ENCODE measurements at regions not wholly inside any gene's neighbourhood (a gene's known extent, or its start where the extent isn't known, plus 50 kb on each side); places are given as distances from the start of the nearest gene placed in this dataset.

GRCh38 chr19:29263305-29264135 lies 50.6 kb upstream of the UQCRFS1 start:
- no peaks in the 10 kb centered on the region for H3K27me3 ChIP-seq (ENCODE audit: control insufficient read depth, insufficient read depth, low read length)
- no peaks in the 10 kb centered on the region for H3K36me3 Mint-ChIP-seq
- no peaks in the 10 kb centered on the region for H3K4me1 ChIP-seq (ENCODE audit: control insufficient read depth, insufficient read depth, low read length, poor library complexity, severe bottlenecking)
- no peaks in the 10 kb centered on the region for H3K9me3 ChIP-seq (ENCODE audit: control insufficient read depth in 2 of 2, low read length in 2 of 2)
- peak; percentile 17 to 39 (median 23) for DNase-seq
- no peak overlapping the region for H3K4me3 ChIP-seq (ENCODE audit: low read depth, low read length)
- peak overlapping the region in 1 of 3 donors; percentile 80 for H3K27ac Mint-ChIP-seq
- H3K9me3 Mint-ChIP-seq, result peaks cover 0 to 2% (median 0%) of the 10 kb centered on the region in 7 donors
- peaks cover 6% of the 10 kb centered on the region for H3K27me3 Mint-ChIP-seq
- no peak for ATAC-seq (ENCODE audit: low read depth in 2 of 2)
- H3K4me3 Mint-ChIP-seq, result peak overlapping the region in 1 of 4 donors; percentile 62
- H3K36me3 ChIP-seq (ENCODE audit: control insufficient read depth, insufficient read depth, low read length), result no peaks in the 10 kb centered on the region
- H3K4me1 Mint-ChIP-seq, result peaks cover 0 to 5% (median 4%) of the 10 kb centered on the region in 4 donors
- no peak overlapping the region for H3K27ac ChIP-seq (ENCODE audit: insufficient read depth, low read length, poor library complexity, severe bottlenecking)

GRCh38 chr19:29264897-29265296 lies 51.9 kb upstream of the UQCRFS1 start:
- Mint-ChIP-seq H3K4me1 (peaks cover 0 to 5% (median 4%) of the 10 kb centered on the region in 4 donors), H3K4me3 (no peak overlapping the region), H3K36me3 (no peaks in the 10 kb centered on the region), H3K9me3 (peaks cover 0 to 2% (median 0%) of the 10 kb centered on the region in 7 donors), H3K27ac (no peak overlapping the region), H3K27me3 (peaks cover 6% of the 10 kb centered on the region)
- ATAC-seq (ENCODE audit: low read depth in 2 of 2) (no peak), DNase-seq (no peak)
- no peaks in the 10 kb centered on the region for H3K4me1 ChIP-seq (ENCODE audit: control insufficient read depth, insufficient read depth, low read length, poor library complexity, severe bottlenecking)
- H3K4me3 ChIP-seq (ENCODE audit: low read depth, low read length), result no peak overlapping the region
- no peaks in the 10 kb centered on the region for H3K27me3 ChIP-seq (ENCODE audit: control insufficient read depth, insufficient read depth, low read length)
- H3K36me3 ChIP-seq (ENCODE audit: control insufficient read depth, insufficient read depth, low read length), result no peaks in the 10 kb centered on the region
- no peaks in the 10 kb centered on the region for H3K9me3 ChIP-seq (ENCODE audit: control insufficient read depth in 2 of 2, low read length in 2 of 2)
- H3K27ac ChIP-seq (ENCODE audit: insufficient read depth, low read length, poor library complexity, severe bottlenecking), result no peak overlapping the region

- Histone ChIP-seq H3K4me1 (ENCODE audit: control insufficient read depth, insufficient read depth, low read length, poor library complexity, severe bottlenecking) (no peaks in the 10 kb centered on the region), H3K9me3 (ENCODE audit: control insufficient read depth in 2 of 2, low read length in 2 of 2) (no peaks in the 10 kb centered on the region), H3K27me3 (ENCODE audit: control insufficient read depth, insufficient read depth, low read length) (no peaks in the 10 kb centered on the region), H3K4me3 (ENCODE audit: low read depth, low read length) (no peak overlapping the region), H3K27ac (ENCODE audit: insufficient read depth, low read length, poor library complexity, severe bottlenecking) (no peak overlapping the region), H3K36me3 (ENCODE audit: control insufficient read depth, insufficient read depth, low read length) (no peaks in the 10 kb centered on the region)
- ATAC-seq (ENCODE audit: low read depth in 2 of 2), result no peak
- Mint-ChIP-seq H3K4me3 (no peak overlapping the region), H3K9me3 (peaks cover 0 to 2% (median 0%) of the 10 kb centered on the region in 7 donors), H3K4me1 (peaks cover 0 to 5% (median 4%) of the 10 kb centered on the region in 4 donors), H3K36me3 (no peaks in the 10 kb centered on the region), H3K27ac (no peak overlapping the region), H3K27me3 (peaks cover 6% of the 10 kb centered on the region)
- no peak for DNase-seq
Observed at GRCh38 chr19:29265436-29265835, 52.5 kb upstream of the UQCRFS1 start.

- Histone ChIP-seq H3K9me3 (ENCODE audit: control insufficient read depth in 2 of 2, low read length in 2 of 2) (no peaks in the 10 kb centered on the region), H3K36me3 (ENCODE audit: control insufficient read depth, insufficient read depth, low read length) (no peaks in the 10 kb centered on the region), H3K27me3 (ENCODE audit: control insufficient read depth, insufficient read depth, low read length) (no peaks in the 10 kb centered on the region), H3K27ac (ENCODE audit: insufficient read depth, low read length, poor library complexity, severe bottlenecking) (no peak overlapping the region), H3K4me3 (ENCODE audit: low read depth, low read length) (no peak overlapping the region), H3K4me1 (ENCODE audit: control insufficient read depth, insufficient read depth, low read length, poor library complexity, severe bottlenecking) (no peaks in the 10 kb centered on the region)
- Mint-ChIP-seq H3K4me3 (no peak overlapping the region), H3K36me3 (no peaks in the 10 kb centered on the region), H3K27ac (no peak overlapping the region), H3K9me3 (peaks cover 0 to 2% (median 0%) of the 10 kb centered on the region in 7 donors), H3K27me3 (peaks cover 6% of the 10 kb centered on the region), H3K4me1 (peaks cover 0 to 5% (median 4%) of the 10 kb centered on the region in 4 donors)
- DNase-seq, result no peak
- no peak for ATAC-seq (ENCODE audit: low read depth in 2 of 2)
Observed at GRCh38 chr19:29266001-29266400, 53.0 kb upstream of the UQCRFS1 start.

GRCh38 chr19:29266603-29267002 lies 53.7 kb upstream of the UQCRFS1 start:
- peak overlapping the region in 1 of 4 donors; percentile 28 for H3K4me3 Mint-ChIP-seq
- Histone ChIP-seq H3K27me3 (ENCODE audit: control insufficient read depth, insufficient read depth, low read length) (no peaks in the 10 kb centered on the region), H3K36me3 (ENCODE audit: control insufficient read depth, insufficient read depth, low read length) (no peaks in the 10 kb centered on the region), H3K4me3 (ENCODE audit: low read depth, low read length) (no peak overlapping the region), H3K27ac (ENCODE audit: insufficient read depth, low read length, poor library complexity, severe bottlenecking) (no peak overlapping the region), H3K9me3 (ENCODE audit: control insufficient read depth in 2 of 2, low read length in 2 of 2) (no peaks in the 10 kb centered on the region), H3K4me1 (ENCODE audit: control insufficient read depth, insufficient read depth, low read length, poor library complexity, severe bottlenecking) (no peaks in the 10 kb centered on the region)
- H3K27ac Mint-ChIP-seq, result no peak overlapping the region
- DNase-seq, result no peak
- H3K27me3 Mint-ChIP-seq, result peaks cover 6% of the 10 kb centered on the region
- H3K4me1 Mint-ChIP-seq, result peaks cover 0 to 5% (median 4%) of the 10 kb centered on the region in 4 donors
- no peaks in the 10 kb centered on the region for H3K36me3 Mint-ChIP-seq
- ATAC-seq (ENCODE audit: low read depth in 2 of 2), result no peak
- H3K9me3 Mint-ChIP-seq, result peaks cover 0 to 2% (median 0%) of the 10 kb centered on the region in 7 donors

- H3K4me1 Mint-ChIP-seq, result peaks cover 0 to 5% (median 4%) of the 10 kb centered on the region in 4 donors
Observed at GRCh38 chr19:29267701-29268100, 54.8 kb upstream of the UQCRFS1 start.

GRCh38 chr19:29268103-29268502 lies 55.2 kb upstream of the UQCRFS1 start:
- H3K4me1 ChIP-seq (ENCODE audit: control insufficient read depth, insufficient read depth, low read length, poor library complexity, severe bottlenecking), result no peaks in the 10 kb centered on the region
- Mint-ChIP-seq H3K36me3 (no peaks in the 10 kb centered on the region), H3K4me3 (no peak overlapping the region), H3K27ac (no peak overlapping the region), H3K9me3 (peaks cover 0 to 2% (median 0%) of the 10 kb centered on the region in 7 donors), H3K4me1 (peaks cover 0 to 5% (median 4%) of the 10 kb centered on the region in 4 donors), H3K27me3 (peaks cover 6% of the 10 kb centered on the region)
- DNase-seq (no peak), ATAC-seq (ENCODE audit: low read depth in 2 of 2) (no peak)
- H3K27ac ChIP-seq (ENCODE audit: insufficient read depth, low read length, poor library complexity, severe bottlenecking), result no peak overlapping the region
- H3K27me3 ChIP-seq (ENCODE audit: control insufficient read depth, insufficient read depth, low read length), result no peaks in the 10 kb centered on the region
- H3K9me3 ChIP-seq (ENCODE audit: control insufficient read depth in 2 of 2, low read length in 2 of 2), result no peaks in the 10 kb centered on the region
- H3K36me3 ChIP-seq (ENCODE audit: control insufficient read depth, insufficient read depth, low read length), result no peaks in the 10 kb centered on the region
- H3K4me3 ChIP-seq (ENCODE audit: low read depth, low read length), result no peak overlapping the region

More at GRCh38 chr19:29267701-29268100, 54.8 kb upstream of the UQCRFS1 start:
- DNase-seq (no peak), ATAC-seq (ENCODE audit: low read depth in 2 of 2) (no peak)
- Histone ChIP-seq H3K4me3 (ENCODE audit: low read depth, low read length) (no peak overlapping the region), H3K27ac (ENCODE audit: insufficient read depth, low read length, poor library complexity, severe bottlenecking) (no peak overlapping the region), H3K27me3 (ENCODE audit: control insufficient read depth, insufficient read depth, low read length) (no peaks in the 10 kb centered on the region), H3K4me1 (ENCODE audit: control insufficient read depth, insufficient read depth, low read length, poor library complexity, severe bottlenecking) (no peaks in the 10 kb centered on the region), H3K9me3 (ENCODE audit: control insufficient read depth in 2 of 2, low read length in 2 of 2) (no peaks in the 10 kb centered on the region), H3K36me3 (ENCODE audit: control insufficient read depth, insufficient read depth, low read length) (no peaks in the 10 kb centered on the region)
- H3K36me3 Mint-ChIP-seq, result no peaks in the 10 kb centered on the region
- no peak overlapping the region for H3K27ac Mint-ChIP-seq
- H3K27me3 Mint-ChIP-seq, result peaks cover 6% of the 10 kb centered on the region
- no peak overlapping the region for H3K4me3 Mint-ChIP-seq
- H3K9me3 Mint-ChIP-seq, result peaks cover 0 to 2% (median 0%) of the 10 kb centered on the region in 7 donors

Measured in CD4-positive, CD25-positive, alpha-beta regulatory T cell (primary cell).